H1 (cell line): ENCODE measurements at regions not wholly inside any gene's neighbourhood (a gene's known extent, or its start where the extent isn't known, plus 50 kb on each side); places are given as distances from the start of the nearest gene placed in this dataset.

Experiments used
- CTCF ChIA-PET: fragments of 300-600 bp; sonication (Branson Sonifier 250); formaldehyde crosslinking; loops from one replicate; lab custom pipeline; 2021; ENCODE audit not compliant: partially characterized antibody; lab: Charles Lee
- POLR2A ChIA-PET: fragments of 300-600 bp; sonication (Branson Sonifier 250); formaldehyde crosslinking; loops from one replicate; lab custom pipeline; 2021; ENCODE audit warnings: inconsistent platforms; ENCODE audit not compliant: partially characterized antibody; lab: Charles Lee
- DNase-seq, 2 experiments: peaks; one replicate each; pipeline versions ENCODE4 v3.0.0 to v3.0.0-alpha.2; 2010 to 2022; ENCODE audit warnings: low spot score in 2 of 2, low read depth in 1 of 2, mixed read lengths in 1 of 2
- FAIRE-seq: peaks from 2 replicates; lab custom pipeline; 2011; peaks lifted over from hg19 to GRCh38; lab: Jason Lieb, UNC
- H2AFZ ChIP-seq: 2 replicates; pipeline ENCODE4 v1.8.1; 2012; ENCODE audit warnings: low read length, inconsistent platforms
- H2AK5ac ChIP-seq: 2 replicates; pipeline ENCODE4 v1.6.1; 2013; ENCODE audit warnings: low read depth, low read length
- H2BK120ac ChIP-seq: replicated peaks from 2 replicates; pipeline ENCODE3; 2013; ENCODE audit warnings: low read depth, low read length, inconsistent platforms
- H2BK12ac ChIP-seq: 2 replicates; pipeline ENCODE4 v1.6.1; 2013; ENCODE audit warnings: low read depth, low read length
- H2BK15ac ChIP-seq: 2 replicates; pipeline ENCODE4 v1.6.1; 2013; ENCODE audit warnings: low read length
- H2BK20ac ChIP-seq: 2 replicates; pipeline ENCODE4 v1.6.1; 2013; ENCODE audit warnings: low read length
- H2BK5ac ChIP-seq: 2 replicates; pipeline ENCODE4 v1.6.1; 2013; ENCODE audit warnings: low read depth, low read length
- H3K14ac ChIP-seq: 2 replicates; pipeline ENCODE4 v1.6.1; 2013; ENCODE audit warnings: inconsistent platforms; ENCODE audit not compliant: insufficient read length
- H3K18ac ChIP-seq: 2 replicates; pipeline ENCODE4 v1.6.1; 2013; ENCODE audit warnings: low read length; ENCODE audit errors: extremely low read depth
- H3K23ac ChIP-seq: 2 replicates; pipeline ENCODE4 v1.6.1; 2013; ENCODE audit warnings: inconsistent platforms; ENCODE audit not compliant: insufficient read length
- H3K23me2 ChIP-seq: 2 replicates; pipeline ENCODE4 v1.6.1; 2013; ENCODE audit warnings: low read depth, low read length
- H3K27ac ChIP-seq: 2 replicates; pipeline ENCODE4 v1.6.1; 2011; ENCODE audit warnings: low read depth, low read length, inconsistent platforms
- H3K27me3 ChIP-seq, 4 experiments: replicated peaks in 1 of 4; 1 replicate in 1 of 4; 2 replicates in 3 of 4; pipeline versions ENCODE4 v1.6.1 to v1.8.1; 2011 to 2013; ENCODE audit warnings: low read length in 3 of 4, mild to moderate bottlenecking in 3 of 4, inconsistent platforms in 2 of 4, mixed read lengths in 2 of 4, moderate library complexity in 1 of 4; ENCODE audit not compliant: control insufficient read depth in 3 of 4, insufficient read depth in 3 of 4; ENCODE audit errors: extremely low read depth in 1 of 4
- H3K36me3 ChIP-seq, 4 experiments: 2 replicates each; pipeline versions ENCODE4 v1.6.1 to v1.8.1; 2011 to 2013; ENCODE audit warnings: mild to moderate bottlenecking in 4 of 4, low read length in 3 of 4, moderate library complexity in 2 of 4, control low read depth in 1 of 4, inconsistent platforms in 1 of 4; ENCODE audit not compliant: insufficient read depth in 4 of 4, control insufficient read depth in 2 of 4
- H3K4ac ChIP-seq: replicated peaks from 2 replicates; pipeline ENCODE3; 2013; ENCODE audit warnings: low read length, low read depth, mixed read lengths, inconsistent platforms; ENCODE audit not compliant: insufficient read length
- H3K4me1 ChIP-seq, 4 experiments: replicated peaks in 1 of 4; 1 replicate in 1 of 4; 2 replicates in 3 of 4; pipeline versions ENCODE4 v1.6.1 to v1.8.1; 2011 to 2013; ENCODE audit warnings: low read length in 3 of 4, inconsistent platforms in 2 of 4, mixed read lengths in 1 of 4; ENCODE audit not compliant: insufficient read depth in 4 of 4, control insufficient read depth in 3 of 4
- H3K4me2 ChIP-seq, 2 experiments: 2 replicates each; pipeline versions ENCODE4 v1.6.1 to v1.8.1; 2011 to 2013; ENCODE audit warnings: low read depth in 2 of 2, low read length in 2 of 2, control low read depth in 1 of 2, inconsistent platforms in 1 of 2, mild to moderate bottlenecking in 1 of 2; ENCODE audit not compliant: insufficient read depth in 1 of 2
- H3K4me3 ChIP-seq, 4 experiments: fragments of 200-600, 300-600 bp in 1 of 4; sonication (generic), shearing (Covaris generic), sonication (Bioruptor Twin) in 1 of 4; 2 replicates each; pipeline versions ENCODE4 v1.5.1 to v1.8.1; 2011 to 2016; ENCODE audit warnings: low read length in 4 of 4, low read depth in 3 of 4, control low read depth in 2 of 4, inconsistent platforms in 2 of 4, mild to moderate bottlenecking in 2 of 4, mixed read lengths in 1 of 4, moderate library complexity in 1 of 4; ENCODE audit not compliant: insufficient read depth in 2 of 4; ENCODE audit errors: extremely low read depth in 1 of 4
- H3K56ac ChIP-seq: replicated peaks from 2 replicates; pipeline ENCODE3; 2013; ENCODE audit warnings: low read depth, mild to moderate bottlenecking, mixed read lengths, low read length, inconsistent platforms; ENCODE audit not compliant: insufficient read length
- H3K79me1 ChIP-seq: 2 replicates; pipeline ENCODE4 v1.6.1; 2013; ENCODE audit warnings: low read depth, low read length, control low read depth
- H3K79me2 ChIP-seq, 2 experiments: 2 replicates each; pipeline versions ENCODE4 v1.6.1 to v1.8.1; 2012 to 2013; ENCODE audit warnings: low read length in 2 of 2, mild to moderate bottlenecking in 2 of 2, inconsistent platforms in 1 of 2; ENCODE audit not compliant: insufficient read depth in 2 of 2, control insufficient read depth in 1 of 2
- H3K9ac ChIP-seq, 4 experiments: replicated peaks in 1 of 4; 1 replicate in 1 of 4; 2 replicates in 3 of 4; pipeline versions ENCODE4 v1.6.1 to v1.8.1; 2011 to 2013; ENCODE audit warnings: low read depth in 3 of 4, low read length in 3 of 4, control low read depth in 2 of 4, mild to moderate bottlenecking in 2 of 4, moderate library complexity in 2 of 4, inconsistent platforms in 1 of 4; ENCODE audit errors: extremely low read depth in 1 of 4
- H3K9me3 ChIP-seq, 2 experiments: 2 replicates each; pipeline versions ENCODE4 v1.6.1 to v1.8.1; 2012 to 2013; ENCODE audit warnings: mild to moderate bottlenecking in 2 of 2, moderate library complexity in 2 of 2, control low read depth in 1 of 2, inconsistent platforms in 1 of 2, low read depth in 1 of 2, low read length in 1 of 2, mixed read lengths in 1 of 2; ENCODE audit not compliant: insufficient read depth in 2 of 2
- H4K20me1 ChIP-seq, 2 experiments: replicated peaks in 1 of 2; 2 replicates each; pipeline versions ENCODE3 to v1.8.1; 2011 to 2013; ENCODE audit warnings: inconsistent platforms in 2 of 2, low read length in 2 of 2, mild to moderate bottlenecking in 1 of 2; ENCODE audit not compliant: insufficient read depth in 2 of 2, control insufficient read depth in 1 of 2
- H4K5ac ChIP-seq: 2 replicates; pipeline ENCODE4 v1.6.1; 2013; ENCODE audit warnings: low read length, low read depth, mixed read lengths, inconsistent platforms; ENCODE audit not compliant: insufficient read length
- H4K8ac ChIP-seq: 2 replicates; pipeline ENCODE4 v1.8.0; 2013; ENCODE audit warnings: mild to moderate bottlenecking, moderate library complexity, low read length, inconsistent platforms; ENCODE audit not compliant: insufficient read depth; ENCODE audit errors: extremely low read depth
- H4K91ac ChIP-seq: replicated peaks from 2 replicates; pipeline ENCODE3; 2013; ENCODE audit warnings: low read length, mixed read lengths, inconsistent platforms; ENCODE audit not compliant: insufficient read length
- ASH2L ChIP-seq: fragments of 200-600, 300-600 bp; sonication (generic); IDR thresholded peaks from one replicate; pipeline ENCODE4 v1.7.1; 2017; ENCODE audit warnings: low read length
- BACH1 ChIP-seq: IDR thresholded peaks from 2 replicates; pipeline ENCODE4 v1.6.1; 2012; ENCODE audit warnings: low read length, improper control_type of control experiment
- GABPA ChIP-seq: IDR thresholded peaks from 2 replicates; pipeline ENCODE4 v1.6.1; 2011; ENCODE audit warnings: mild to moderate bottlenecking, low read length, moderate library complexity, borderline replicate concordance; ENCODE audit not compliant: insufficient read depth
- POLR2A ChIP-seq, 2 experiments: IDR thresholded peaks; 1 replicate in 1 of 2; 2 replicates in 1 of 2; pipeline ENCODE4 v1.6.1; 2011; ENCODE audit warnings: low read depth in 2 of 2, low read length in 2 of 2, mild to moderate bottlenecking in 2 of 2; ENCODE audit errors: control extremely low read depth in 1 of 2
- POU5F1 ChIP-seq: IDR thresholded peaks from 2 replicates; pipeline ENCODE4 v1.6.1; 2011; ENCODE audit warnings: low read depth, mild to moderate bottlenecking, low read length, moderate library complexity
- RAD21 ChIP-seq, 2 experiments: IDR thresholded peaks in 1 of 2; conservative IDR thresholded peaks in 1 of 2; 2 replicates each; pipeline ENCODE4 v1.6.1; 2011; ENCODE audit warnings: low read depth in 2 of 2, low read length in 2 of 2, improper control_type of control experiment in 1 of 2, inconsistent platforms in 1 of 2, mild to moderate bottlenecking in 1 of 2, moderate library complexity in 1 of 2
- SAP30 ChIP-seq: fragments of 300-600 bp; sonication (generic); IDR thresholded peaks from 2 replicates; pipeline ENCODE4 v1.7.1; 2012; ENCODE audit warnings: low read length, moderate library complexity, mild to moderate bottlenecking, inconsistent platforms; ENCODE audit not compliant: insufficient read depth, insufficient replicate concordance
- SIRT6 ChIP-seq: IDR thresholded peaks from one replicate; pipeline ENCODE4 v1.7.1; 2012; ENCODE audit warnings: low read length, inconsistent platforms
- SP2 ChIP-seq: IDR thresholded peaks from 2 replicates; pipeline ENCODE4 v1.6.1; 2012; ENCODE audit warnings: mild to moderate bottlenecking, low read length, inconsistent platforms
- SP4 ChIP-seq: IDR thresholded peaks from 2 replicates; pipeline ENCODE4 v1.6.1; 2012; ENCODE audit warnings: low read length, inconsistent platforms
- ZNF274 ChIP-seq: IDR thresholded peaks from 2 replicates; pipeline ENCODE4 v1.7.0; 2012; ENCODE audit warnings: low read length, borderline replicate concordance; ENCODE audit errors: extremely low read depth
- WGBS, 2 experiments: shearing (Covaris generic) in 1 of 2; methylation state at CpG; one replicate each; pipeline versions ENCODE4 v1.1.6 to v1.1.7; 2013 to 2015; ENCODE audit warnings: low lambda C conversion rate in 2 of 2, mixed read lengths in 2 of 2, inconsistent platforms in 1 of 2, low coverage in 1 of 2, missing lambda C conversion rate in 1 of 2; ENCODE audit not compliant: insufficient replicate concordance in 2 of 2, insufficient coverage in 1 of 2, insufficient read length in 1 of 2; ENCODE audit errors: extremely low coverage in 1 of 2, missing lambda C conversion rate in 1 of 2; 5-methylcytosine and 5-hydroxymethylcytosine counted together
- TF ChIP-seq, protein P1 (sequence below): IDR thresholded peaks from 2 replicates; pipeline ENCODE4 v1.6.1; 2012; ENCODE audit warnings: inconsistent platforms
- TF ChIP-seq, protein P2 (sequence below): IDR thresholded peaks from 2 replicates; pipeline ENCODE4 v1.6.1; 2011; ENCODE audit warnings: low read length, improper control_type of control experiment

DNA sequence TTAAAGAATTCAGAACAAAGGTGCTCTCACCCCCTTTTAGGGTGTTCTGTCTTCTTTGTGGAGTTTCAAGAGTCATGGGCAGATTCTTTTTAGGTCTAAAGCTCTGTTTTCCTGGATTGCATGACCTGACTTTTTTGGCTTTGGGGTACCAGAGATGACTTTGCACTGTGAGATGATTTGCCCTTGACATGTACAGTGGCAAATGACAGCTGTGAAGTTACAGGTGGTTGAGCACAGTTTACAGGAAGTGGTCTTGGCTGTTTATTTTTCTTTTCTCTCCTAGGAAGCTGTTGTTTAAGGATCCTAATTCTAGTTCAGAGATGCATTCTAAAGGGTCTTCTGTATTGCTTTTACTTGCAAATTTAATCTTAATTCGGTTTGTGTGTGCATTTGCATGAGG lies 83.8 kb upstream of the METAP2 start:
- no peak overlapping the region for H3K27ac ChIP-seq
- no peak overlapping the region for H3K56ac ChIP-seq
- no peak overlapping the region for H4K91ac ChIP-seq
- CTCF ChIA-PET, result interaction anchor here (1.5 kb wide), 1 partner anchor 14 kb away, joined by 3 read pairs; no protein-coding TSS in a partner anchor
- H2BK120ac ChIP-seq, result no peak overlapping the region
- FAIRE-seq (no peak), DNase-seq (no peak)
- H4K5ac ChIP-seq, result no peak overlapping the region
- H3K79me2 ChIP-seq, result no peaks in the 10 kb centered on the region
- H3K9ac ChIP-seq, result no peak overlapping the region
- H3K4me1 ChIP-seq, result no peaks in the 10 kb centered on the region
- TF ChIP-seq, protein P1, sequence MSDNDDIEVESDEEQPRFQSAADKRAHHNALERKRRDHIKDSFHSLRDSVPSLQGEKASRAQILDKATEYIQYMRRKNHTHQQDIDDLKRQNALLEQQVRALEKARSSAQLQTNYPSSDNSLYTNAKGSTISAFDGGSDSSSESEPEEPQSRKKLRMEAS, result no peak
- TF ChIP-seq SP4 (no peak), RAD21 (IDR thresholded peaks at IDR 0.05 in 1 of 2, conservative IDR thresholded peaks at IDR 0.05 in 1 of 2; ENCODE audit: low read depth in 2 of 2, low read length in 2 of 2) (no peak), SP2 (no peak), ASH2L (no peak), BACH1 (no peak), SIRT6 (no peak), POLR2A (IDR thresholded peaks at IDR 0.05; ENCODE audit: control extremely low read depth in 1 of 2, low read depth in 2 of 2, low read length in 2 of 2) (no peak), SAP30 (no peak), ZNF274 (no peak), GABPA (no peak), POU5F1 (no peak)
- TF ChIP-seq, protein P2, sequence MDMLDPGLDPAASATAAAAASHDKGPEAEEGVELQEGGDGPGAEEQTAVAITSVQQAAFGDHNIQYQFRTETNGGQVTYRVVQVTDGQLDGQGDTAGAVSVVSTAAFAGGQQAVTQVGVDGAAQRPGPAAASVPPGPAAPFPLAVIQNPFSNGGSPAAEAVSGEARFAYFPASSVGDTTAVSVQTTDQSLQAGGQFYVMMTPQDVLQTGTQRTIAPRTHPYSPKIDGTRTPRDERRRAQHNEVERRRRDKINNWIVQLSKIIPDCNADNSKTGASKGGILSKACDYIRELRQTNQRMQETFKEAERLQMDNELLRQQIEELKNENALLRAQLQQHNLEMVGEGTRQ, result no peak
- H3K23ac ChIP-seq, result no peak overlapping the region
- H3K23me2 ChIP-seq, result no peaks in the 10 kb centered on the region
- WGBS, 2 experiments, result 55% methylated on average over 1 of the region's 1 CpG; no CpG with 5 or more reads in 1 of the 2 experiments
- no peaks in the 10 kb centered on the region for H3K79me1 ChIP-seq
- no peak overlapping the region for H2BK15ac ChIP-seq
- no peaks in the 10 kb centered on the region for H3K27me3 ChIP-seq
- H2BK5ac ChIP-seq, result no peak overlapping the region
- H4K8ac ChIP-seq, result no peak overlapping the region
- H2BK20ac ChIP-seq, result no peak overlapping the region
- peaks cover 14 to 21% of the 10 kb centered on the region in 2 experiments for H3K9me3 ChIP-seq
- no peaks in the 10 kb centered on the region for H4K20me1 ChIP-seq
- H3K4me2 ChIP-seq, result no peak overlapping the region
- no peak overlapping the region for H3K18ac ChIP-seq
- H3K4me3 ChIP-seq, result no peak overlapping the region
- POLR2A ChIA-PET, result no interaction called here
- H3K4ac ChIP-seq, result no peak overlapping the region
- no peaks in the 10 kb centered on the region; a peak in 1 of 8 replicates for H3K36me3 ChIP-seq
- H2AK5ac ChIP-seq, result no peak overlapping the region
- H2AFZ ChIP-seq, result no peak overlapping the region
- H3K14ac ChIP-seq, result no peak overlapping the region
- no peak overlapping the region for H2BK12ac ChIP-seq
